Heart left ventricle (tissue), 16 donors: ENCODE measurements at regions not wholly inside any gene's neighbourhood (a gene's known extent, or its start where the extent isn't known, plus 50 kb on each side); places are given as distances from the start of the nearest gene placed in this dataset.
"Not testable (repeated sequence)": the region's sequence is repeated elsewhere in the genome, so short reads cannot be mapped to it uniquely, and the experiment has no call there.

Source experiments
- ATAC-seq, 4 donors: fragments of 200-7000 bp; cut with Tn5 transposase; one replicate each; pipeline ENCODE4 v1.9.1; 2020 to 2022; ENCODE audit warnings: moderate library complexity in 4 of 4, mild to moderate bottlenecking in 3 of 4, moderate number of reproducible peaks in 1 of 4
- DNase-seq, 5 donors: peaks; one replicate each; pipeline ENCODE4 v3.0.0-alpha.2; 2020
- H3K27ac ChIP-seq, 12 donors: fragments of 200-600 bp; sonication (generic) in 4 of 12; one replicate each; pipeline versions ENCODE4 v1.5.0 to v1.8.0; 2016 to 2022; ENCODE audit warnings: mild to moderate bottlenecking in 2 of 12
- H3K27me3 ChIP-seq, 9 donors: fragments of 200-600 bp; sonication (generic) in 2 of 9; one replicate each; pipeline versions ENCODE4 v1.5.1 to v1.8.0; 2016 to 2022; ENCODE audit warnings: mild to moderate bottlenecking in 3 of 9
- H3K36me3 ChIP-seq, 9 donors: fragments of 200-600 bp; sonication (generic) in 2 of 9; one replicate each; pipeline versions ENCODE4 v1.5.0 to v1.8.0; 2018 to 2022; ENCODE audit warnings: mild to moderate bottlenecking in 2 of 9
- H3K4me1 ChIP-seq, 12 donors: fragments of 200-600 bp; sonication (generic) in 4 of 12; one replicate each; pipeline versions ENCODE4 v1.5.0 to v1.8.0; 2016 to 2022; ENCODE audit warnings: mild to moderate bottlenecking in 3 of 12
- H3K4me3 ChIP-seq, 12 donors: fragments of 200-600 bp; sonication (generic) in 4 of 12; one replicate each; pipeline versions ENCODE4 v1.5.0 to v1.8.0; 2017 to 2022; ENCODE audit warnings: mild to moderate bottlenecking in 9 of 12, moderate library complexity in 4 of 12
- H3K9me3 ChIP-seq, 12 donors: fragments of 200-600 bp; sonication (generic) in 4 of 12; one replicate each; pipeline versions ENCODE4 v1.5.0 to v1.8.0; 2016 to 2022; ENCODE audit warnings: mild to moderate bottlenecking in 1 of 12
- POLR2A ChIP-seq, 2 donors: fragments of 450-650 bp; IDR thresholded peaks; one replicate each; pipeline ENCODE4 v1.6.1; 2017; ENCODE audit warnings: antibody characterized with exemption in 2 of 2, mild to moderate bottlenecking in 2 of 2, moderate library complexity in 2 of 2
- WGBS, 4 donors: extraction: QIAGEN DNeasy Blood & Tissue Kit in 2 of 4; methylation state at CpG; one replicate each; pipeline versions ENCODE4 v1.1.5 to v1.1.7; 2013 to 2018; 5-methylcytosine and 5-hydroxymethylcytosine counted together
- intact Hi-C, 10 donors: fragments of 100-400 bp; cut with DNase I; formaldehyde crosslinking; loops; one replicate each; pipeline versions ENCODE4 v1.11.1 to v1.14.2; 2022
- TF ChIP-seq, protein P1 (sequence below), 12 donors: fragments of 200-600 bp; sonication (generic) in 4 of 12; IDR thresholded peaks; one replicate each; pipeline versions ENCODE4 v1.5.0 to v1.8.0; 2018 to 2022; ENCODE audit warnings: antibody characterized with exemption in 12 of 12, mild to moderate bottlenecking in 5 of 12
- donor health status: ischemic (EF 13 %, LVEDD 7.1; RV severe dilation, severe dysfunction).
- donor health status: healthy with polysubstance abuse.
- donor health status: DM: no; HTN: yes; CAD: no.
- donor health status: DM: no; HTN: no; CAD: no.
- donor health status: ischemic (EF 25% LVEDD 6.9; RV normal size, moderate dysfunction).
- donor health status: ischemic (EF 25% LVEDD 5.7; RV mildly dilated, moderate dysfunction).
- donor health status: healthy.
- donor health status: DM: yes; HTN: yes; CAD: no.
- donor health status: ischemic (EF 35%, LVEDD 5.7; RV mildly dilated, moderate dysfunction).
- donor health status: nonischemic (EF 11% LVEDD 7.7; RV severe dilation, severe dysfunction).
- donor health status: DM: yes; HTN: yes; CAD: no.
- donor health status: PGD.
- donor health status: ischemic (EF 29% LVEDD 5.4; RV normal size, mild dysfunction).
- donor health status: nonischemic (EF 23%, LVEDD 6.1; RV moderate dilation, normal function).

DNA sequence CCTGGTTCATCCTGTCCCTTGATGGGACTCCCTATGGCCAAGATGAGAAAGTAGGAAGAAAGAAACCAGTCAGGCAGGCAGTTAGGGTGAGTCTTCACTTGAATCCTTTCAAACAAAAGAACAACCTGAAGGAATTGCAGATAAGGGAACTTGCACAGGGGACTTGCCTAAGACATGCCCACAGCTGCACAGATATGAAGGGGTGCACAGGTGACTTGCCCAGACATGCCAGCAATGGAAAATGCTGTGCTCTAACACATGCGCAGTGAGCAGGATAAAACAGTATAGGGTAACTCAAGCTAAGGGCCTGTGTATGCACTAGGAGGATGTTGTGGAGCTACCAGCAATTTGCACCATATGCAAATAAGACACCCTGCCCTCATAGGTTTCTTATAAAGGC is 404.6 kb upstream of the USP9Y start:
- Histone ChIP-seq H3K4me3 (no peak overlapping the region), H3K9me3 (no peaks in the 10 kb centered on the region), H3K27me3 (no peaks in the 10 kb centered on the region), H3K4me1 (no peaks in the 10 kb centered on the region), H3K36me3 (no peaks in the 10 kb centered on the region), H3K27ac (no peak overlapping the region)
- 96 to 98% methylated on average over 1 of the region's 1 CpG; no CpG with 5 or more reads in 2 of the 4 donors for WGBS, 4 donors
- intact Hi-C loops, result no loop called here
- DNase-seq (no peak), ATAC-seq (no peak)
- TF ChIP-seq, protein P1, sequence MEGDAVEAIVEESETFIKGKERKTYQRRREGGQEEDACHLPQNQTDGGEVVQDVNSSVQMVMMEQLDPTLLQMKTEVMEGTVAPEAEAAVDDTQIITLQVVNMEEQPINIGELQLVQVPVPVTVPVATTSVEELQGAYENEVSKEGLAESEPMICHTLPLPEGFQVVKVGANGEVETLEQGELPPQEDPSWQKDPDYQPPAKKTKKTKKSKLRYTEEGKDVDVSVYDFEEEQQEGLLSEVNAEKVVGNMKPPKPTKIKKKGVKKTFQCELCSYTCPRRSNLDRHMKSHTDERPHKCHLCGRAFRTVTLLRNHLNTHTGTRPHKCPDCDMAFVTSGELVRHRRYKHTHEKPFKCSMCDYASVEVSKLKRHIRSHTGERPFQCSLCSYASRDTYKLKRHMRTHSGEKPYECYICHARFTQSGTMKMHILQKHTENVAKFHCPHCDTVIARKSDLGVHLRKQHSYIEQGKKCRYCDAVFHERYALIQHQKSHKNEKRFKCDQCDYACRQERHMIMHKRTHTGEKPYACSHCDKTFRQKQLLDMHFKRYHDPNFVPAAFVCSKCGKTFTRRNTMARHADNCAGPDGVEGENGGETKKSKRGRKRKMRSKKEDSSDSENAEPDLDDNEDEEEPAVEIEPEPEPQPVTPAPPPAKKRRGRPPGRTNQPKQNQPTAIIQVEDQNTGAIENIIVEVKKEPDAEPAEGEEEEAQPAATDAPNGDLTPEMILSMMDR (IDR thresholded peaks at IDR 0.05), result no peak
- no peak for TF ChIP-seq POLR2A (IDR thresholded peaks at IDR 0.05)

DNA sequence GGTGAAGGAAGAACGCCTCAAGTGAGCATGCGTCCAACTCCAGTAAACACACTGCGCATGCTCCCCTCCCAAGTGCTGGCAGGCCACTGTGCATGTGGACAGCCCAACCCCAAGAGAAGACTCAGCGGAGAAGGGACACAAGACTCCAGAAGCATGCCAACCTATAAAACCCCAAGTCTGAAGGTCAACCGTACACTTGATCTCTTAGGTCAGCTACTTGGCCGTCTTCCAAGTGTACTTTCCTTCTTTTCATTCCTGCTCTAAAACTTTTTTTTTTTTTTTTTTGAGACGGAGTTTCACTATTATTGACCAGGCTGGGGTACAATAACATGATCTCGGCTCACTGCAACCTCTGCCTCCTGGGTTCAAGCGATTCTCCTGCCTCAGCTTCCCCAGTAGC is 401.2 kb upstream of the USP9Y start:
- ATAC-seq, H3K4me1 ChIP-seq, DNase-seq, H3K27ac ChIP-seq, H3K36me3 ChIP-seq, H3K27me3 ChIP-seq, H3K4me3 ChIP-seq, intact Hi-C loops, H3K9me3 ChIP-seq: not testable (repeated sequence)
- 76 to 83% methylated on average over 7 to 9 of the region's 9 CpGs; no CpG with 5 or more reads in 2 of the 4 donors for WGBS, 4 donors

DNA sequence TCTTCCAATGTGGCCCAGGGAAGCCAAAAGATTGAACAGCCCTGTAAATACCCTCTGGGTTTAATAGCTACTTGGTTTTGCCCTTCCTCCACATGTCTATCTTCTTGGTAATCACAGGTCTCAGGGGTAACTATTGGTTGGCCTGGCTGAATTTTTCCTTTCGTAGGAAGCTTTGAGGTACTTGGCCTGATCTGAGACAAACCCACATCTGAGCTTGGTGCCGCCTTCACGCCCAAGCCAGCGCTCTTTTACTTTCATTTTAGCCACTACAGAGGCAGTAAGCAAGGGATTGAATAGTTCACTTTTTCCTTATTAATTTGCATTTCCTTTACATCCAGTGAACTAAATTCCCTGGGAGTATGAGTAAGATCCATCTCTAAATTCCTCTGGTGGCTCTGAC is 397.6 kb upstream of the USP9Y start:
- no peak for DNase-seq
- WGBS, 4 donors, result 78 to 81% methylated on average over 4 of the region's 4 CpGs; no CpG with 5 or more reads in 2 of the 4 donors
- TF ChIP-seq, protein P1 (IDR thresholded peaks at IDR 0.05), result no peak
- no peak for TF ChIP-seq POLR2A (IDR thresholded peaks at IDR 0.05)
- intact Hi-C loops, result no loop called here
- no peaks in the 10 kb centered on the region for H3K9me3 ChIP-seq
- no peaks in the 10 kb centered on the region for H3K4me1 ChIP-seq
- H3K4me3 ChIP-seq, result no peak overlapping the region
- no peaks in the 10 kb centered on the region for H3K27me3 ChIP-seq
- no peaks in the 10 kb centered on the region for H3K36me3 ChIP-seq
- H3K27ac ChIP-seq, result no peak overlapping the region
- ATAC-seq, result no peak

DNA sequence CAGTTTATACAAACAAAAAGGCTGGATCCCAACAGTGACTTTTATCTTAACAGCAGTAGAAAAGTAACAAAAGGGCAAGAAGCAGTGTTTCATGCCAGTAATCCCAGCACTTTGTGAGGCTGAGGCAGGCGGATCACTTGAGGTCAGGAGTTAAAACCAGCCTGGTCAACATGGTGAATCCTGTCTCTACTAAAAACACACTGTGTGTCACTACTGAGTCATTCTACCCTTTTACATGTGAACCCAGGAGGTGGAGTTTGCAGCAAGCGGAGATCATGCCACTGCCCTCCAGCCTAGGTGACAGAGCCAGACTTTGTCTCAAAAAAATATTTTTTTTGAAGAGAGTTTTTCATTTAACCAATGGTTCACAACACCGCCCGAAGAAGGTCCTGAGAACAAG is 395.6 kb upstream of the USP9Y start:
- Histone ChIP-seq H3K4me3 (no peak overlapping the region), H3K36me3 (no peaks in the 10 kb centered on the region), H3K9me3 (no peaks in the 10 kb centered on the region), H3K27ac (no peak overlapping the region), H3K4me1 (no peaks in the 10 kb centered on the region), H3K27me3 (no peaks in the 10 kb centered on the region)
- ATAC-seq, result no peak
- intact Hi-C loops, result no loop called here
- no peak for TF ChIP-seq POLR2A (IDR thresholded peaks at IDR 0.05)
- TF ChIP-seq, protein P1 (IDR thresholded peaks at IDR 0.05), result no peak
- no peak for DNase-seq
- WGBS, 4 donors, result 77 to 89% methylated on average over 4 of the region's 4 CpGs; no CpG with 5 or more reads in 2 of the 4 donors

DNA sequence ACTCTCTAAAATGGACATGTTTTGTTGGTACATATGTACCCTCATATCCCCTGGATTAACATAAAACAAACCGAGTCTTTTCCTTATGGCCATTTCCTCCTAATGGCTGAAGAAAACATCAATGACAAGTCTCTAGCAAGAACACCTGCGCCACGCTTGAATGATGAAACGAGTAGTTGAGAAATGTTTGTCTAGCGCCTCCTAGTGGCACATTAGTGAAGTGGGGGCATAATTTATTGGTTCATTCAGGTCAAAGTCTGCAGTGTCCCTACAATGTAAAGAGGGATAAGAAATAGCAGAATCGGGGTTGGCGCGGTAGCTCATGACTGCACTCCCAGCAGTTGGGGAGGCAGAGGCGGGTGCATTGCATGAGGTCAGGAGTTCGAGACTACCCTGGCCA is 391.8 kb upstream of the USP9Y start:
- intact Hi-C loops, result no loop called here
- Histone ChIP-seq H3K36me3 (no peaks in the 10 kb centered on the region), H3K27me3 (no peaks in the 10 kb centered on the region), H3K4me3 (no peak overlapping the region), H3K4me1 (no peaks in the 10 kb centered on the region), H3K27ac (no peak overlapping the region), H3K9me3 (no peaks in the 10 kb centered on the region)
- no peak for DNase-seq
- ATAC-seq, result no peak
- WGBS, 4 donors, result 17 to 25% methylated on average over 10 of the region's 10 CpGs; no CpG with 5 or more reads in 2 of the 4 donors
- TF ChIP-seq, protein P1 (IDR thresholded peaks at IDR 0.05), result peak in 3 of 12 donors; percentile 12 to 38 (median 22)
- TF ChIP-seq POLR2A (IDR thresholded peaks at IDR 0.05), result no peak
